OCI-LY1 (cell line): ENCODE measurements at regions not wholly inside any gene's neighbourhood (a gene's known extent, or its start where the extent isn't known, plus 50 kb on each side); places are given as distances from the start of the nearest gene placed in this dataset.

ENCODE experiments used
- CTCF ChIP-seq: fragments of 200-600 bp; sonication (generic), shearing (Covaris generic); IDR thresholded peaks from 2 replicates; pipeline ENCODE4 v1.5.1; 2017; ENCODE audit warnings: mild to moderate bottlenecking, antibody characterized with exemption, low read length, moderate library complexity, mixed read lengths
- EZH2 ChIP-seq: fragments of 200-600 bp; sonication (generic), shearing (Covaris generic); IDR thresholded peaks from 2 replicates; pipeline ENCODE4 v1.8.0; 2017; ENCODE audit warnings: borderline replicate concordance, mixed run types, mild to moderate bottlenecking, antibody characterized with exemption, low read length, moderate library complexity, mixed read lengths

- no peak for TF ChIP-seq CTCF
- no peak for TF ChIP-seq EZH2
Observed at GRCh38 chr2:128436479-128437203, 118.0 kb upstream of the HS6ST1 start.
